Stimulated activated naive CD8-positive, alpha-beta T cell treated with anti-CD3 and anti-CD28 coated beads, Interleukin-15, amount 100 ng/mL, for 72 hours (primary cell): ENCODE measurements at regions not wholly inside any gene's neighbourhood (a gene's known extent, or its start where the extent isn't known, plus 50 kb on each side); places are given as distances from the start of the nearest gene placed in this dataset.

Source experiments
- ATAC-seq: fragments of 150-1000 bp; cut with Tn5 transposase; 2 replicates; pipeline ENCODE4 v1.10.0; 2021; ENCODE audit warnings: mild to moderate bottlenecking, moderate library complexity
- DNase-seq, 2 donors: peaks; one replicate each; pipeline ENCODE4 v3.0.0; 2021 to 2022
- H3K27ac Mint-ChIP-seq, 2 donors: one replicate each; pipeline ENCODE4 v1.8.0; 2022; ENCODE audit warnings: mild to moderate bottlenecking in 2 of 2, mixed read lengths in 2 of 2, moderate library complexity in 2 of 2
- H3K27me3 Mint-ChIP-seq: one replicate; pipeline ENCODE4 v1.8.0; 2022; ENCODE audit warnings: mixed read lengths
- H3K4me1 Mint-ChIP-seq: one replicate; pipeline ENCODE4 v1.8.0; 2022; ENCODE audit warnings: mild to moderate bottlenecking, mixed read lengths
- H3K4me3 Mint-ChIP-seq, 2 donors: one replicate each; pipeline ENCODE4 v1.8.0; 2022; ENCODE audit warnings: mild to moderate bottlenecking in 2 of 2, mixed read lengths in 2 of 2, moderate library complexity in 1 of 2
- H3K9me3 Mint-ChIP-seq, 2 donors: one replicate each; pipeline ENCODE4 v1.8.0; 2022; ENCODE audit warnings: mixed read lengths in 2 of 2

DNA sequence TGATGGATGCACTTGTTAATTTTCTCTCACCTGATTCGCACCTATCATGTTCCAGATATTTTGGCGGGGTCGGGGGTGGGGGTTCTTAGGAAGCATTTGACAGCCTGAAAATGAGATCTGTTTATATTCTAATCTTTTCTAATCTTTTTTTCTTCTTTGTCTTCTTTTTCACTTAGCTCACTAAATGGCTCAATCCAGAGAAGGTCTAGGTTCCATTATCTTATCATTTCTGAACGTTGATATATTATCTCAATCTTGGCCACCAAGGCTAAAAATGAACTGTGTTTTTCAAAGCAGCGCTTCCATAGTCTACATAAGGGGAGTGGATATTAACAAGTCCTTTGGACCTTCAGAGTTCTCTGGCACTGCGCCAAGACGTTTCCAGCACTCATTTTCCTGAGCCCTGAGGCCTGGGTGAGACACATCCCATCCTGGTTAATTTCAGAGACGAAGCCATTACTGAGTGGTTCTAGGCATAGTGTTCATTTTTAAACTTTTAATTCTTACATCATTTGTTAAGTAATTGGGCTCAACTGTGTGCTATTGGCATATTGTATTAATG, 229.0 kb downstream of the SOX11 start:
- ATAC-seq (no peak), DNase-seq (no peak)
- Mint-ChIP-seq H3K4me1 (no peaks in the 10 kb centered on the region), H3K27me3 (no peaks in the 10 kb centered on the region), H3K27ac (no peak overlapping the region), H3K9me3 (peaks cover 15 to 25% of the 10 kb centered on the region in 2 donors), H3K4me3 (no peak overlapping the region)

DNA sequence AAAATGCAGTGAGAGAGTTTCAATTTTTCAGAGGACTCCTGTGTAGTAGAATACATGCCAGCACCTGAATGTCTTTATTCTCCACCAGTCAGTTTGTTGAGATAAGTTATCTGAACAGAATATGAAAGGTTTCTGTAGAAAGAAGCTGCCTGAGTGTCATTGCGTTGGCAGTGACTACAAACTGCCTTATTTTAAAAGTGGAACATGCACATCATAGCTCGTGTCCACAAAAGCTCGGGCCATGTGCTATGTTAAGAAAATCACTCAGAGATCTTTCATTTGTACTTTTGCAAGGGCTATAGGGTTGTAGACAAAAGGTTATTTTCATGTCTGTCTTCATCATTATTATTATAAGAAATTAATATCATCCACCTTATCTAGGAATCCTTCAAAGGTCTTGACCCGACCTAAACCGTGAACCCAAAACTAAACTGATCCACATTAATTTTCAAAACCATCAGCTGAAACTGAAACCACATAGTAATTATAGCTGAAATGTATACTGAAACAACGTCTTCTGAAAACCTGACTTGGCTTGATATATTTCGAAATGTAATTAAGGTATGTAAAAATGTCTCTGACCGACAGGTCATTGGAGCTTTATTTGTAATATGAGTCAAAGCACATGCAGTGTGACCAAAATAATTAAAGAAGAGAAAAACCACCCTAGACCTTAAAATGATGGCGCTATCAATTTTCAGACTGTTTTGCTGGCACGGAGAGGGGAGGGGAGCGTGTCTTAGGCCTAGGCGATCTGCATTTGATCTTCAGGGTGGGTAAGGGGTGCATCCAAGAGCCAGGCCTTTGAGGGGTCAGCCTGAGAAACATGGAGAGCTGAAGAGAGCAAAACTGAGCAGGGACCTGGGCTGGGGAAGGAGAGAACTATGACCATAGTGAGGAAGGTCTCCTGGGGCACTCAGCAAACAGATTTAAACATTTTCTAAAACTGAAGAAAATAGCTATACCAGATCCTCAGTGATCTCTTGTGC, 232.1 kb downstream of the SOX11 start:
- H3K4me1 Mint-ChIP-seq = no peaks in the 10 kb centered on the region
- no peak for ATAC-seq
- no peak for DNase-seq
- H3K9me3 Mint-ChIP-seq = peaks cover 7 to 17% of the 10 kb centered on the region in 2 donors
- no peaks in the 10 kb centered on the region for H3K27me3 Mint-ChIP-seq
- H3K27ac Mint-ChIP-seq = no peak overlapping the region
- H3K4me3 Mint-ChIP-seq = no peak overlapping the region

GRCh38 chr2:5925604-5926003, 233.4 kb downstream of the SOX11 start:
- Mint-ChIP-seq H3K4me3 (no peak overlapping the region), H3K27me3 (no peaks in the 10 kb centered on the region), H3K4me1 (no peaks in the 10 kb centered on the region), H3K9me3 (peaks cover 5 to 31% of the 10 kb centered on the region in 2 donors), H3K27ac (peak overlapping the region in 1 of 2 donors; percentile 28)
- no peak for DNase-seq
- no peak for ATAC-seq

DNA sequence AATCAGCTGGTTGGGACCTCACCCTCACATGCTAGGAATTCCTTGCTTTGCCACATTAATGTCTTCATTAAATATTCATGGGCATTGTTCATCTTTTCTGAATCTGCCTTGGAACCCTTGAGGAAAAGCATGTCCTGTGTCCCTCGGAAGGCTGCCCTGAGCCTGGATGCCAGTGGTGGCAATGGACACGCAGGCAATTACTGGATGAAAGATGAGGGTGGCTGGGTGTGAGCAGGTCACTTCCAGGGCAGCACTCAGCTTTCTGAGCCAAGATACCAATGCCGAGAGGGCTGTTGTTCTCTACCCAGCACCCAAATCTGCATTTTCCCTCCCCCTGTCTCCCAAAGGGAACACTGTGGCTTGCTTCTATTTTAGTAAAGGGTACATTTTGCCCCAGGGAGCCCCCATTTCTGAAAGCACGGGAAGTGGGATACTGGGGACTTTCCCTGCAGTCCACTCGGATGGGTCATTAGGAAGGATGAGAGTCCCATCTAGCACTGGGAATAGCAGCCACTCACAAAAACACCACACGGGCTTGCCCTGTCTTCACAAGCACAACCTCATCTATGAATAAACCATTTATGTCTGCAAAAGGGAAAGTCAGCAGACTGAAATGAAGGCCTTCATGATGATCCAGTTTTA, 234.8 kb downstream of the SOX11 start:
- H3K27ac Mint-ChIP-seq = no peak overlapping the region
- no peaks in the 10 kb centered on the region for H3K27me3 Mint-ChIP-seq
- ATAC-seq (no peak), DNase-seq (no peak)
- H3K4me1 Mint-ChIP-seq = no peaks in the 10 kb centered on the region
- peaks cover 5 to 32% of the 10 kb centered on the region in 2 donors for H3K9me3 Mint-ChIP-seq
- no peak overlapping the region for H3K4me3 Mint-ChIP-seq

DNA sequence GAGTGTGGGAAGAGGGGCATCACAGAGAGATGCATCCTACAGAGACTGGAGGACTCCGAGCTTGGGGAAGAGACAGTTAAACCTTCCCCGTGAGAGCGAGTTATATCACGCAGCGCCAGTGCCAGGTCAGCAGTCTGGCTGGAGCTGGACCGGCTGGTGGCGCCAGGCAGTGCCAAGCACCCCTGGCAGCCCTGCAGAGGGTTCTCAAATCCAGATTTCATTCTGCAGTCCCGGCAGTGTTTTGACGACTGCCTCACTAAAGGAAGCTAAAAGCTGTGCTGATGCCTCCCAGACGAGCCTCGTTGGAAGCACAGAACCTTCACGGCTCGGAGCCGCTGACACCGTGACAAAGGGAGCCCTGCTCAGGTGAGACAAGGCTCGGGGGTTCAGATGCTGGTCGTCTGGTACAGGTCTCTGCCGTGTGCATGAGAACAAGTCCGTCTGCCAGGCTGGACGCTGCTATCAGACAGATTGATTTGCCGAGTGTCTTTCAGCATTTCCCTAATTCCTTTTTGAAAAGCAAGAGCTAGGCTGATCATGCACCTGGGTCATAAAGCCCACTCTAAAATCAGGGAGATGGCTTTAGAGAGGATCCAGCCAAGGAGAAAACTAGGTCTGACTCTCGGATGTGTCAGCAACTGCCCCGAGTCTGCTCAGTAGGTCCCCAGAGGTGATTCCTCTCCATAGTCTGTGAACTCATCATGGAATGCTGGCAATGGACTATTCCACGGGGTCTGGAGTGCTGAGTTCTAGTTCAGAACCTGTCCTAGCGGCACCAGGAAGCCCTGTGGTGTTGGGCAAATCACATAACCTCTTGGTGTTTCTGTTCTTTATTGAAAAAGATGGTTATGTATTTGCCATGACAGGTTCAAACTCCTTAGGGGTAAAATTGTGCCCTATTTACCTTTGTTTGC, 240.6 kb downstream of the SOX11 start:
- no peaks in the 10 kb centered on the region for H3K27me3 Mint-ChIP-seq
- ATAC-seq (no peak), DNase-seq (no peak)
- H3K9me3 Mint-ChIP-seq = peaks cover 0 to 23% of the 10 kb centered on the region in 2 donors
- H3K4me1 Mint-ChIP-seq = no peaks in the 10 kb centered on the region
- no peak overlapping the region for H3K4me3 Mint-ChIP-seq
- no peak overlapping the region for H3K27ac Mint-ChIP-seq

DNA sequence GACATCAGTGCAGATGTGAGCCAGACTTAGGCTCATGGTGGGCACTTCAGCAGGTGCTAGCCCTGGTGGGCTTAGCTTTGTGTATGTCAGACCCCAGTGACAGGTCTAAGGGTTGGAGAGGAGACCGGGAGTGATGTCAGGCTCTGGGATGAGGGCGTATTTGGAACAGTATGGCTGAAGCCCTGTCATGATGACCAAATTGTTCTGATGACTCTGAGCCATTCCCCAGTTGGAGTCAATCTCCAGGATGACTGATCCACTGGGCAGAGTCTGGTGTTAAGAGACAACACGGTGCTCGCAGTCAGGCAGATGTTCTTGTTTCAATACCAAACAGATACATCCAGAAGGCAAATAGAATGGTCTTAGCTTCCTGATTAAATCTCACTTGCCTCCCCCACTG, 241.5 kb downstream of the SOX11 start:
- ATAC-seq (no peak), DNase-seq (no peak)
- Mint-ChIP-seq H3K27me3 (no peaks in the 10 kb centered on the region), H3K27ac (no peak overlapping the region), H3K9me3 (peaks cover 0 to 23% of the 10 kb centered on the region in 2 donors), H3K4me3 (no peak overlapping the region), H3K4me1 (no peaks in the 10 kb centered on the region)

DNA sequence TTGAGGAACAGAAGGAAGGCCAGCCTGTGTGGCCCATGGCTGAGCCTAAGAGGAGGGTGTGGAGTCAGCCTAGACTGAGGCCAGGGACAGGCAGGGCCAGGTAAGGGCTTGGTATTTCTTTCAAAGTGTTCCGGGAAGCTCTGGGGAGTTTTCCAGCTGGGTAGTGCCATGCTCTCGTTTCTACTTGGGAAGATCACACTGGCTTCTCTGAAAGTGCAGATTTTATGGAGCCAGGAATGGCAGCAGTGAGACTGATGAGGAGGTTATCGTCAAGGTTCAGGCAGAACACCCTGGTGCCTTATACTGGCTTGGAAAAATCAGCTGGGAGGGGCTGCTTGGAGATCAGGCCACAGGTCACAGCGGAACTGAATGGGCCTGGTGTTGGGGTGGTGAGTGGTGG, 245.1 kb downstream of the SOX11 start:
- H3K27ac Mint-ChIP-seq = no peak overlapping the region
- H3K4me3 Mint-ChIP-seq = no peak overlapping the region
- no peak for DNase-seq
- H3K27me3 Mint-ChIP-seq = no peaks in the 10 kb centered on the region
- no peaks in the 10 kb centered on the region for H3K4me1 Mint-ChIP-seq
- no peak for ATAC-seq
- peaks cover 4 to 8% of the 10 kb centered on the region in 2 donors for H3K9me3 Mint-ChIP-seq

DNA sequence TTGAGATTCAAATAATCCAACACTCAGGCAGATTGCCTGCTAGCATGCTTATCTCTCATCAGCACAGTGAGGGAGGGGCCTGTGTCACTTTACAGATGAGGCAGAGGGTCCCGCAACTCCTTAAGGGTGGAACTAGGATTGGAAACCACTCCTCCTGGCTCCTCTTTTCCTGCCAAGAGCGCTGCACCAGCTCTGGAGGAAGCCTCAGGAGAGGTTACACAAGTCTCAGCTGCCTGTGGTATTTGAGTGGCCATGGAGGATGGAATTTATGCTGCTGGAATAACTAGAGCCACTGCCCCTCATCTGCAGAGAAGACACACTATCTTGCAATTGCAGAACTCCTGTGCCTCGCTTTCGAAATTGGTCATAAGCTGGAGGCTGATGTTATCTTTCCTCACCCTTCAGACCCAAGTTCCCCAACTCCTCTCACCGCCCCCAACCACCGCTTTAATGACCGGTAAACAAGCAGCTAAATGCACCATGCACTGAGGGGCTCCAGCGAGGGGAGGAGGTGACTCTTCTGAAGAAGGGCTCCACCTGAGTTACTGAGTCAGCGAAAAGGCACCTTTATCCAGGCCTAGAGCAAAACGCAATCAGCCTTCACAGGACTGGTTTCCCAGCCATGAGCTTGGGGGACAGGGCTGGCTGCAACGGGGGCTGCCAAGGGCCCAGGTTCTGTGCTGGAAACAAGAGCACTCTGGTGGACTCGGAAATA, 245.8 kb downstream of the SOX11 start:
- no peak overlapping the region for H3K27ac Mint-ChIP-seq
- no peak for ATAC-seq
- no peaks in the 10 kb centered on the region for H3K4me1 Mint-ChIP-seq
- no peak overlapping the region for H3K4me3 Mint-ChIP-seq
- no peak for DNase-seq
- H3K27me3 Mint-ChIP-seq = no peaks in the 10 kb centered on the region
- peaks cover 7 to 13% of the 10 kb centered on the region in 2 donors for H3K9me3 Mint-ChIP-seq

- peaks cover 11 to 16% of the 10 kb centered on the region in 2 donors for H3K9me3 Mint-ChIP-seq
- no peak overlapping the region for H3K27ac Mint-ChIP-seq
- ATAC-seq (no peak), DNase-seq (no peak)
- H3K27me3 Mint-ChIP-seq = no peaks in the 10 kb centered on the region
- H3K4me1 Mint-ChIP-seq = no peaks in the 10 kb centered on the region
- no peak overlapping the region for H3K4me3 Mint-ChIP-seq
These were observed 246.3 kb downstream of the SOX11 start for GRCh38 chr2:5938566-5938896.

DNA sequence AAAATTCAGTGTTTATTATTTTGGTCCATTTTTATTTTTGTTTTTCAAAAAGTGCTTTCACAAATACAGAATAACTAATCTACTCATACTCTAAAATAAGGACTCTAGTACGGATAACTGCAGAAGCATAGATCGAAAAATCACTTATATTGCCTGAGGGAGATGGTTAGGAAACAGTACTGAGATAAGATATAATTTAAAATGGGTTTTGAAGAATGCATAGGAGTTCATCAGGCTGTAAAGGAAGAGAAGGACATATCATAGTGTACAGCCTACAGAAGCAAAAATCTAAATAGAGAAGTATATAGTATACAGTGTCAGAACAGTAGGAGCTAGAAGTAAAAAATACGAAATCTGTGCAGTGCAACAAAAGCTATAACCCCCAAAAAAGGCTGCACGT, 247.4 kb downstream of the SOX11 start:
- no peak for ATAC-seq
- H3K4me1 Mint-ChIP-seq = no peaks in the 10 kb centered on the region
- H3K4me3 Mint-ChIP-seq = no peak overlapping the region
- no peaks in the 10 kb centered on the region for H3K27me3 Mint-ChIP-seq
- peaks cover 11 to 16% of the 10 kb centered on the region in 2 donors for H3K9me3 Mint-ChIP-seq
- no peak for DNase-seq
- no peak overlapping the region for H3K27ac Mint-ChIP-seq

DNA sequence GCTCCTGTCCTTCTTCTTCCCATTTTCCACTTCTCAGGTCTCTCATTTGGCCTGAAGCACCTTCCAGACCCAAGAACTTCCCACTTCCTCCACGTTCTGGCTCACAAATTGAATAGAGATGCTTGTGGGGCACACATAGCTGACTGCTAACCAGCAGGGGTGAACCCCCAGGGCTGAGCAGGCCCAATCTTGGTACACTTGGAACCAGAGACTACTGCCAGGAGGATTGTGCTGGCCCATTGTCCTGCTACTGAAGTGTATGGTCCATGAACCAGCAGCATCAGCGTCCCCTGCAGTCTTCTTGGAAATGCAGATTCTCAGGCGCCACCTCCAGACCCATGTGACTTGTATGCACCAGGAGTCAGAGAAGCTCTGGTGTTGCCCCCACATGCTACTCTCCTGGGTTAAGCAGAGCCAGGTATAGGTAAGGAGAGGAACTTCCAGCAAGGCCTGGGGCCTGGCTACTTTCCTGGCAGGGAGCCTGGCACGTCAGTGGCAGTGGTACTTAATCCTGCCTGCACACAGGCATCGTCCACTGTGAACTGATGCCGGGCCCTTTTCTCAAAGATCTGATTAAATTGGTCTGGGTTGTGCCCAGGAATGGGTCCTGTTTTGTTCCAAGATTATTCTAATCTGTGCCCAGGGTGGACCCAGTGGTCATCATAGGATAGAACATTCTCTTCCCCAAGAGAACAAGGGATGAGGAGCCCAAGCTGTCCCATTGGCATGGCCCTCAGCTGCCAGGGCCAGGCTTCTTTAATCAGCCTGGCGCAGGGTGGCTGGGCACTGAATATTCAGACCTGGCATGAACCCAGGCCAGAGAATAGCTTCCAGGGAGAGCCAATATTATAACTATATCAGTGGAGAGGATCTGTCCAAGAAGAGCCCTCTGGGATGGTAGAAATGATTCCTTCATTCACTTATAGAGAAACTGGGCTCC, 248.7 kb downstream of the SOX11 start:
- Mint-ChIP-seq H3K4me3 (no peak overlapping the region), H3K4me1 (no peaks in the 10 kb centered on the region), H3K9me3 (peaks cover 8 to 11% of the 10 kb centered on the region in 2 donors), H3K27me3 (no peaks in the 10 kb centered on the region), H3K27ac (no peak overlapping the region)
- no peak for DNase-seq
- ATAC-seq = no peak

DNA sequence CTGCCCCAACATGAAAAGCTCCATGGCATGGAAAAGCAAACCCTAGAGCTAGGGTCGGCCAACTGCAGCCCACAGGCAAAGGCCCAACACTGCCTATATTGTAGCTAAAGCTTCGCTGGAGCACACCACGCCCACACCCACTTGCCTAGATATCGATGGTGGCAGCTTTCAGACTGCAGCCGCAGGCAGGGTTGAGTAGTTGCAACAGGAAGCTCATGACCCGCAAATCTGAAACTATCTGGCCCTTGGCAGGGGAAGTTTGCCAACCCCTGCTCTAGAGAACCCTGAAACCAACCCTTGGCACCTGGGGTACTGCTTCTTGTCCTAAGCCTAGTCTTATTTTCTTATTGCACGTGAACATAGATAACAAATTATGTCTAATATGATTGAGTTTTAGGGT, 250.0 kb downstream of the SOX11 start:
- H3K27me3 Mint-ChIP-seq = no peaks in the 10 kb centered on the region
- H3K4me1 Mint-ChIP-seq = no peaks in the 10 kb centered on the region
- H3K9me3 Mint-ChIP-seq = peaks cover 8 to 11% of the 10 kb centered on the region in 2 donors
- DNase-seq = no peak
- H3K4me3 Mint-ChIP-seq = no peak overlapping the region
- H3K27ac Mint-ChIP-seq = no peak overlapping the region
- no peak for ATAC-seq

DNA sequence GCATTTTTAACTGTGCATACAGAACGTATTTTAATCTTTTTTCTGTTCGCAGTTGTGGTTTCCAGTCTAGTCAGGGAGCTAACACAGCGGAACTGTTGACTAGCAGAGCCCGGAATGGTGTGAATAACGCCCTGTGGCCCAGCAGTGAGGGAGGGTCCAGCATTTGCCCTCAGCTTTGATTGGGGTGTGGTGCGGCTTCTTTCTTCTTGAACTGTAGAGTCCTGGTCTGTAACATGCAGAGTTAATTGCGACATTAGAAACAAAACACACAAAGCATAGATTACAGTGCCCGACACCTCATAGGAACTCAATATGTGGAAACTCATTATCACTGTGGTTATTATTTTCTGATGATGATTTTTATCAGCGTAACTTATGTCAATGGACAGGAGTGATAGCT, 253.6 kb downstream of the SOX11 start:
- ATAC-seq (no peak), DNase-seq (no peak)
- H3K27me3 Mint-ChIP-seq = no peaks in the 10 kb centered on the region
- no peak overlapping the region for H3K27ac Mint-ChIP-seq
- H3K4me3 Mint-ChIP-seq = no peak overlapping the region
- H3K9me3 Mint-ChIP-seq = peaks cover 6 to 8% of the 10 kb centered on the region in 2 donors
- H3K4me1 Mint-ChIP-seq = no peaks in the 10 kb centered on the region
